Neural crest cell (in vitro differentiated cells): ENCODE measurements at regions not wholly inside any gene's neighbourhood (a gene's known extent, or its start where the extent isn't known, plus 50 kb on each side); places are given as distances from the start of the nearest gene placed in this dataset.

ENCODE experiments used
- DNase-seq: peaks from one replicate; pipeline ENCODE4 v3.0.0; 2021; ENCODE audit warnings: low read depth, mixed read lengths, low spot score
- H3K27ac Mint-ChIP-seq: one replicate; pipeline ENCODE4 v1.8.0; 2021; ENCODE audit warnings: mild to moderate bottlenecking, mixed read lengths; ENCODE audit not compliant: unreplicated experiment
- H3K27me3 Mint-ChIP-seq: 2 replicates; pipeline ENCODE4 v1.8.0; 2021; ENCODE audit warnings: low read depth, mild to moderate bottlenecking, mixed read lengths
- H3K36me3 Mint-ChIP-seq: 2 replicates; pipeline ENCODE4 v1.8.0; 2021; ENCODE audit warnings: low read depth, mild to moderate bottlenecking, mixed read lengths
- H3K4me1 Mint-ChIP-seq: 2 replicates; pipeline ENCODE4 v1.8.0; 2021; ENCODE audit warnings: mixed read lengths
- H3K4me3 Mint-ChIP-seq: one replicate; pipeline ENCODE4 v1.8.0; 2021; ENCODE audit warnings: mild to moderate bottlenecking, mixed read lengths
- H3K9me3 Mint-ChIP-seq: 2 replicates; pipeline ENCODE4 v1.8.0; 2021; ENCODE audit warnings: mixed read lengths
- TF ChIP-seq, protein P1 (sequence below): fragments of 200-600 bp; sonication (generic); conservative IDR thresholded peaks from 2 replicates; pipeline ENCODE4 v1.5.0; 2021; ENCODE audit warnings: antibody characterized with exemption, mild to moderate bottlenecking

DNA sequence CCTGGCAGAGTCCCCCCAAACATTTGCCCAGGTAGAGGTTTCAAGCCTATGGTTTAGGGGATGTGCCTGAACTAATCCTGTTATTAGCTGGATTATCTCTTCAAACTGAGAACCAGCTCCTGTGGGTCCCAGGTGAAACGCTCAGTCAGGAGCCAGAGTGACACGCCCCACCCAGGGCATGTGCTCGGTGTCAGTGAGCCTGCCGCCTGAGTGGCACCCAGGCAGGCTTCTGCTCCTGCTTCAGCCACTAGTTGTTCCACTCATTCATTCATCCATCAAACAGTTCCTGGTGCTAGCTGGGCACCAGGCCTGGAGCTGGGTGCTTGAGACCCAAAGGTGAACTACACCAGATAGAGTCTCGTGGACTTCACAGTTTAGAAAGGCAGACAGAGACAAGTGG lies 129.4 kb upstream of the PITX1 start:
- Mint-ChIP-seq H3K27ac (no peak overlapping the region), H3K4me1 (no peaks in the 10 kb centered on the region), H3K9me3 (no peaks in the 10 kb centered on the region), H3K4me3 (no peak overlapping the region), H3K27me3 (peaks cover 92% of the 10 kb centered on the region), H3K36me3 (no peaks in the 10 kb centered on the region)
- TF ChIP-seq, protein P1, sequence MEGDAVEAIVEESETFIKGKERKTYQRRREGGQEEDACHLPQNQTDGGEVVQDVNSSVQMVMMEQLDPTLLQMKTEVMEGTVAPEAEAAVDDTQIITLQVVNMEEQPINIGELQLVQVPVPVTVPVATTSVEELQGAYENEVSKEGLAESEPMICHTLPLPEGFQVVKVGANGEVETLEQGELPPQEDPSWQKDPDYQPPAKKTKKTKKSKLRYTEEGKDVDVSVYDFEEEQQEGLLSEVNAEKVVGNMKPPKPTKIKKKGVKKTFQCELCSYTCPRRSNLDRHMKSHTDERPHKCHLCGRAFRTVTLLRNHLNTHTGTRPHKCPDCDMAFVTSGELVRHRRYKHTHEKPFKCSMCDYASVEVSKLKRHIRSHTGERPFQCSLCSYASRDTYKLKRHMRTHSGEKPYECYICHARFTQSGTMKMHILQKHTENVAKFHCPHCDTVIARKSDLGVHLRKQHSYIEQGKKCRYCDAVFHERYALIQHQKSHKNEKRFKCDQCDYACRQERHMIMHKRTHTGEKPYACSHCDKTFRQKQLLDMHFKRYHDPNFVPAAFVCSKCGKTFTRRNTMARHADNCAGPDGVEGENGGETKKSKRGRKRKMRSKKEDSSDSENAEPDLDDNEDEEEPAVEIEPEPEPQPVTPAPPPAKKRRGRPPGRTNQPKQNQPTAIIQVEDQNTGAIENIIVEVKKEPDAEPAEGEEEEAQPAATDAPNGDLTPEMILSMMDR = no peak
- no peak for DNase-seq

DNA sequence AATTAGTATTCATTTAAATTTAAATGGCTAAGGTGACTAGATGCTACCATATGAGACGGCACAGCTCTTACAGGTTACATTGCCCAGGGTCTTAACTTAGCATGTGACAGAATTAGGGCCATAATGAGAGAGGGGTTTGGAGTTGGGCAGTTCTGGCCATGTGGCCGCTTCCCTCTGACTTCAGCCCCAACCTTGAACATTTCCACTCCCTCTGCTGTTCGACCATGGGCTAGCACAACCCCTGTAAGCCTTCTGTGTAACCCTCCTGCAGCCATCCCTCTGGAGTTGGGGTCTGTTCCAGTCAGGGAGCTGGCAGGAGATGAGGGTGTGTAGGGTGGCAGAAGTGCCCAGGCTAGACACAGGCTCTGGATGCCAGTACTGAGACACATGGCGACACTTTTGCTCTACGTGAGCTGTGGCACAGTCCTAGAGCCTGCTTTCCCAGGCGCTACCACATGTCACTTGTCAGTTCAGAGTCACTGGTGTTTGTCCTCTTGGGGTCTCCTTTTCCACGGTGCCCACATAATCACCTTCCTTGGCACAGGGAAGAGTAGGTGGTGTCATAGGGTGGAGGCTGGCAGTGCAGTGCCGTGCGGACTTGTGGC lies 128.7 kb upstream of the PITX1 start:
- H3K4me3 Mint-ChIP-seq = no peak overlapping the region
- no peak overlapping the region for H3K27ac Mint-ChIP-seq
- DNase-seq = no peak
- TF ChIP-seq, protein P1 = no peak
- H3K9me3 Mint-ChIP-seq = no peaks in the 10 kb centered on the region
- no peaks in the 10 kb centered on the region for H3K36me3 Mint-ChIP-seq
- peaks cover 86% of the 10 kb centered on the region for H3K27me3 Mint-ChIP-seq
- H3K4me1 Mint-ChIP-seq = no peaks in the 10 kb centered on the region

DNA sequence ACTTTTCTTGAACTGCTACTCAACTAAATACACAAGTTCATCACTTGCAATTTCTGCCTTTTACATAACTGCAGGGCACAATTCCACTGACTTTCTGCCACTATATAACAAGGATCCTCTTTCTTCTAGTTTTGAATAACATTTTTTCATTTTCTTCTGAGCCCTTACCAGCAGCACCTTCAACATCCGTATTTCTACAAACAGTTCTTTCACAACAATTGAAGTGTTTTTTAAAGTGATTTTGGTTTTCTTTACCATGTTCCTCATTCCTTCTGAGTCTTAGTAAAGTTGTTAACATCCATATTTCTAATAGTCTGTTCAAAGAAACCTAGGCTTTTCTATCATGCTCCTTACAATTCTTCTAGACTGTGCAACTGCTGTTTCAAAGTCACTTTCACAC lies 127.2 kb upstream of the PITX1 start:
- H3K27ac Mint-ChIP-seq = no peak overlapping the region
- DNase-seq = no peak
- H3K9me3 Mint-ChIP-seq = no peaks in the 10 kb centered on the region
- no peak overlapping the region for H3K4me3 Mint-ChIP-seq
- no peaks in the 10 kb centered on the region for H3K36me3 Mint-ChIP-seq
- H3K4me1 Mint-ChIP-seq = no peaks in the 10 kb centered on the region
- peaks cover 71% of the 10 kb centered on the region for H3K27me3 Mint-ChIP-seq
- TF ChIP-seq, protein P1 = no peak

DNA sequence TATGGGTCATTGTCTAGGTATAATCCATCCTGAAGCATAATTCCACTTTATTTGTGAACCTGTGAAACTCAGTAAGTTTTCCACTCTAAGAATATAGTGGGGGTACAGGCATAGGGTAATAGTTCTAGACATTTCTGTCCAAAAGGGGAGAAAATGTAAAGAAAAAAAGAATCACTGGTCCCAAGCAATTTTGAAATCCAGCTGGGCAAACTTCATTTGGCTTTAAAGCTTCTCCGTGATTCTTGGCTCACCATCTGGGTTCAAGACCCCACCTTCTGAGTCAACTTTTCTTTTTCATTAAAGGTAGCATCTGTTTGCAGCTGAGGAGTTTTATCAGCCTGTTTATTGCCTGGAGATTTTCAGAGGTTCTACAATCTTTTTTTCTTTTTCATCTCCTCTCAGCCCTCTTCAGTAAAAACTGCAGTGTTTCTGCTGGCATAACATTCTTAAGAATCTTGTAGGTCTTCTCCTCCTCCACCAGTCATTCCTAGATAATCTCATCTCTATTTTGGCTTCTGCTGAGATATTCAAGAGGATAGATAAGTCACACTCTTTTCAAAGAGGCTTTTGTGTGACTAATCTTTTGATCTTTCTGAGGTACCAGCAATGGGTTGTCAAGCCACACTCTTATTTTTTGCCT lies 126.1 kb upstream of the PITX1 start:
- Mint-ChIP-seq H3K9me3 (no peaks in the 10 kb centered on the region), H3K36me3 (no peaks in the 10 kb centered on the region), H3K27me3 (peaks cover 60% of the 10 kb centered on the region), H3K4me1 (no peaks in the 10 kb centered on the region), H3K4me3 (no peak overlapping the region), H3K27ac (no peak overlapping the region)
- TF ChIP-seq, protein P1 = no peak
- no peak for DNase-seq

DNA sequence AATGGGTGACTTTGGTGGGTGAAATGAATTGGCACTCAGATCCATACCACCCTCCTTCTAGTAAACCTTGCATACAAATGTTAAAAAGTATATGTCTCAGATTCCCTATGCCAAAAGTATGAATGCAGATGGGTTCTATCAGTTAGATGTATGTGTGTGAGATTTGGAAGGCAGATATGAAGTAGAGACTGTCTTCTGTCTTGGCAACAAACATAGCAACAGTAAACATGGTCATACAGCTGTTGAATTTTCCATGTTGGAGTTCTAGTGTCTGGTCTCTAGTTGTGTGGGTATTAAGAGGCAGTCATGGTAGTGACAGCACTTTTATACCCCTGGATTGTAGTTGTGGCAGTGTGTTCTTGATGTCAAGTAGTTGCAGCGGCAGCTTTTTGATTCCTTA lies 125.6 kb upstream of the PITX1 start:
- Mint-ChIP-seq H3K4me3 (no peak overlapping the region), H3K27me3 (peaks cover 55% of the 10 kb centered on the region), H3K9me3 (no peaks in the 10 kb centered on the region), H3K27ac (no peak overlapping the region), H3K4me1 (no peaks in the 10 kb centered on the region), H3K36me3 (no peaks in the 10 kb centered on the region)
- TF ChIP-seq, protein P1 = no peak
- DNase-seq = no peak
